ENCODE measurements at regions not wholly inside any gene's neighbourhood (a gene's known extent, or its start where the extent isn't known, plus 50 kb on each side); places are given as distances from the start of the nearest gene placed in this dataset.

DNA sequence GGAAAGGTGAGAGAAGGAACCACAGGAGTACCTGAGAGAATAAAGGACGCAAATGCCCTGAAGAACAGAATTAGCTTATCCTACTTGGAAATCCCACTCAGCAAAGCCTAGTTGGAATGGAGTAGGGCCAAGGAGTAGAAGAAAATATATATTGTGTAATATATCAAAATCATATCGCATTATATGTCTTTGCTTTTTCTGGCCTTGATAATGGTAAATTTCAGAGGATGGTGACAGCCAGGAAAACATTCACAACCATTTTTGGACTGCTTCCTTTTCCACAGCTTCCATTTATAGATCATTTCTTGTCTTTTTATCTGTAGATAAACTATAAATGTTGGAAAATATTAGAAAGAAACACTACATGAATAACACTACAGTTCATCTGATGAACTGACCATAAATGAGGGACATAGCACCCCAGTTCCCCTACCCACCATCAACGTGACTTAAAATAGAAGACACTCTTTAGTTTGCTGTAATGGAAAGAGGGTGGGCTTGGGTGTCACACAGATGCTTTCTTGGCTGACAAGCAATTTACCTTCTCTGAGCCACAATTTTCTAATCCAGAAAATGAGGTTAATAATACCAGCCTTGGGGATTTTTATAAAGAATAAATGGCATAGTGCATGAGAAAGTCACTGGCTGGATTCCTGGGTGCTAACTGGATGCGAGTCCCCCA is 569.6 kb downstream of the NTRK3 start:
- H3K27ac ChIP-seq (replicated peaks; ENCODE audit: low read length) = no peak overlapping the region
- no peak overlapping the region for H2BK15ac ChIP-seq (ENCODE audit: low read length)
- H3K23ac ChIP-seq (ENCODE audit: low read depth, low read length, poor library complexity) = no peak overlapping the region
- H3K36me3 ChIP-seq (replicated peaks in 1 of 2; ENCODE audit: control insufficient read depth in 2 of 2, insufficient read depth in 2 of 2, low read length in 2 of 2) = no peaks in the 10 kb centered on the region
- H3K4me3 ChIP-seq (ENCODE audit: low read length in 2 of 2) = no peak overlapping the region
- DNase-seq (ENCODE audit: low spot score) = no peak
- H3K18ac ChIP-seq (ENCODE audit: low read length) = no peak overlapping the region
- H2BK120ac ChIP-seq (ENCODE audit: low read depth, low read length) = no peak overlapping the region
- H3K27me3 ChIP-seq (ENCODE audit: control insufficient read depth in 3 of 3, insufficient read depth in 3 of 3, low read depth in 1 of 3, low read length in 3 of 3) = no peaks in the 10 kb centered on the region
- no peak overlapping the region for H2BK12ac ChIP-seq (ENCODE audit: low read length)
- H3K9me3 ChIP-seq (replicated peaks in 1 of 2; ENCODE audit: control insufficient read depth in 2 of 2, insufficient read depth in 1 of 2, low read depth in 1 of 2, low read length in 2 of 2) = no peaks in the 10 kb centered on the region
- H3K79me1 ChIP-seq (ENCODE audit: low read depth, low read length) = no peaks in the 10 kb centered on the region
- H4K91ac ChIP-seq (ENCODE audit: low read depth, low read length, poor library complexity) = no peak overlapping the region
- WGBS, 2 donors (ENCODE audit: extremely low coverage in 2 of 2, insufficient read length in 2 of 2, insufficient replicate concordance in 1 of 2) = no CpG with 5 or more reads among the region's 4 CpGs
- no peak overlapping the region for H2AK5ac ChIP-seq (ENCODE audit: low read depth, low read length)
- H2BK5ac ChIP-seq (ENCODE audit: low read length) = no peak overlapping the region
- H3K9ac ChIP-seq (ENCODE audit: low read depth, low read length, poor library complexity) = no peak overlapping the region
- no peak overlapping the region for H3K4me2 ChIP-seq (ENCODE audit: insufficient read depth, low read length, poor library complexity, severe bottlenecking)
- H3K4me1 ChIP-seq (ENCODE audit: control insufficient read depth in 2 of 2, insufficient read depth in 1 of 2, low read depth in 1 of 2, low read length in 2 of 2) = no peaks in the 10 kb centered on the region
- H2AFZ ChIP-seq (ENCODE audit: low read length) = no peak overlapping the region
- H3K4ac ChIP-seq (ENCODE audit: low read length) = no peak overlapping the region
- no peak overlapping the region for H4K8ac ChIP-seq (ENCODE audit: low read depth, low read length)
- no peak overlapping the region for H3K14ac ChIP-seq (ENCODE audit: low read length)

GRCh38 chr15:87686339-87686738 is 570.2 kb downstream of the NTRK3 start:
- no peak overlapping the region for H2BK120ac ChIP-seq (ENCODE audit: low read depth, low read length)
- no peak overlapping the region for H2BK15ac ChIP-seq (ENCODE audit: low read length)
- H2BK5ac ChIP-seq (ENCODE audit: low read length) = no peak overlapping the region
- no peak overlapping the region for H2BK12ac ChIP-seq (ENCODE audit: low read length)
- no peaks in the 10 kb centered on the region for H3K27me3 ChIP-seq (ENCODE audit: control insufficient read depth in 3 of 3, insufficient read depth in 3 of 3, low read depth in 1 of 3, low read length in 3 of 3)
- H3K18ac ChIP-seq (ENCODE audit: low read length) = no peak overlapping the region
- no peak overlapping the region for H2AFZ ChIP-seq (ENCODE audit: low read length)
- H3K27ac ChIP-seq (replicated peaks; ENCODE audit: low read length) = no peak overlapping the region
- no peak overlapping the region for H3K4me3 ChIP-seq (ENCODE audit: low read length in 2 of 2)
- no peaks in the 10 kb centered on the region for H3K79me1 ChIP-seq (ENCODE audit: low read depth, low read length)
- H2AK5ac ChIP-seq (ENCODE audit: low read depth, low read length) = no peak overlapping the region
- no peak overlapping the region for H3K23ac ChIP-seq (ENCODE audit: low read depth, low read length, poor library complexity)
- no peak for DNase-seq (ENCODE audit: low spot score)
- H3K4me1 ChIP-seq (ENCODE audit: control insufficient read depth in 2 of 2, insufficient read depth in 1 of 2, low read depth in 1 of 2, low read length in 2 of 2) = no peaks in the 10 kb centered on the region
- no peak overlapping the region for H3K4ac ChIP-seq (ENCODE audit: low read length)
- no peak overlapping the region for H3K9ac ChIP-seq (ENCODE audit: low read depth, low read length, poor library complexity)
- no peaks in the 10 kb centered on the region for H3K36me3 ChIP-seq (replicated peaks in 1 of 2; ENCODE audit: control insufficient read depth in 2 of 2, insufficient read depth in 2 of 2, low read length in 2 of 2)
- no peaks in the 10 kb centered on the region for H3K9me3 ChIP-seq (replicated peaks in 1 of 2; ENCODE audit: control insufficient read depth in 2 of 2, insufficient read depth in 1 of 2, low read depth in 1 of 2, low read length in 2 of 2)
- 100% methylated on average over 2 of the region's 5 CpGs; no CpG with 5 or more reads in 1 of the 2 donors for WGBS, 2 donors (ENCODE audit: extremely low coverage in 2 of 2, insufficient read length in 2 of 2, insufficient replicate concordance in 1 of 2)
- no peak overlapping the region for H3K4me2 ChIP-seq (ENCODE audit: insufficient read depth, low read length, poor library complexity, severe bottlenecking)
- H4K8ac ChIP-seq (ENCODE audit: low read depth, low read length) = no peak overlapping the region
- H3K14ac ChIP-seq (ENCODE audit: low read length) = no peak overlapping the region
- H4K91ac ChIP-seq (ENCODE audit: low read depth, low read length, poor library complexity) = no peak overlapping the region

DNA sequence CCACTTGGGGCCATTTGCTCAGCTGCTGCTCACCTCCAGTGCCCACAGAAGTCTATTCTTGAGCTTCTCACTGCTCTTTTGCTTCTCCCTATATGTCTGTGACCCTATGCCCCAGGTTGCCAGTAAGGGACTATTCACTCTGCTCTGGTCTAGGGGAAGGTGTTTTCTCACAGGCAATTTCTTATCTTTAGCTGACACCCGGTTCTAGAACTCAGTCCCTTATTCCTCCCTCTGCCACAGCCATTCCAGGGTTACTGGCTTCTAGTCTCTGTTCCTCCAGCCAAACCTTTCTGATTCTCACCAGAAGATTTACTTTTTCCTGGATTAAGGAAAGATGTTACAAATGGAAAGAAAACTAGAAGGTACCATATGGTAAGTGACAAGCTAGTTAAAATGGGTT is 574.0 kb downstream of the NTRK3 start:
- H3K79me1 ChIP-seq (ENCODE audit: low read depth, low read length) = no peaks in the 10 kb centered on the region
- no peak overlapping the region for H3K18ac ChIP-seq (ENCODE audit: low read length)
- no peak overlapping the region for H2AK5ac ChIP-seq (ENCODE audit: low read depth, low read length)
- H3K4me3 ChIP-seq (ENCODE audit: low read length in 2 of 2) = peak overlapping the region in 1 of 2 donors; percentile 28
- no peak overlapping the region for H2BK120ac ChIP-seq (ENCODE audit: low read depth, low read length)
- WGBS, 2 donors (ENCODE audit: extremely low coverage in 2 of 2, insufficient read length in 2 of 2, insufficient replicate concordance in 1 of 2) = no CpG with 5 or more reads among the region's 1 CpG
- H3K36me3 ChIP-seq (replicated peaks in 1 of 2; ENCODE audit: control insufficient read depth in 2 of 2, insufficient read depth in 2 of 2, low read length in 2 of 2) = no peaks in the 10 kb centered on the region
- no peak overlapping the region for H3K23ac ChIP-seq (ENCODE audit: low read depth, low read length, poor library complexity)
- H3K4me2 ChIP-seq (ENCODE audit: insufficient read depth, low read length, poor library complexity, severe bottlenecking) = no peak overlapping the region
- H3K27ac ChIP-seq (replicated peaks; ENCODE audit: low read length) = no peak overlapping the region
- no peak overlapping the region for H2BK12ac ChIP-seq (ENCODE audit: low read length)
- no peaks in the 10 kb centered on the region for H3K4me1 ChIP-seq (ENCODE audit: control insufficient read depth in 2 of 2, insufficient read depth in 1 of 2, low read depth in 1 of 2, low read length in 2 of 2)
- H3K4ac ChIP-seq (ENCODE audit: low read length) = no peak overlapping the region
- H4K91ac ChIP-seq (ENCODE audit: low read depth, low read length, poor library complexity) = no peak overlapping the region
- H2AFZ ChIP-seq (ENCODE audit: low read length) = no peak overlapping the region
- H3K9ac ChIP-seq (ENCODE audit: low read depth, low read length, poor library complexity) = no peak overlapping the region
- no peak for DNase-seq (ENCODE audit: low spot score)
- H3K14ac ChIP-seq (ENCODE audit: low read length) = no peak overlapping the region
- no peak overlapping the region for H2BK15ac ChIP-seq (ENCODE audit: low read length)
- H4K8ac ChIP-seq (ENCODE audit: low read depth, low read length) = no peak overlapping the region
- no peaks in the 10 kb centered on the region for H3K27me3 ChIP-seq (ENCODE audit: control insufficient read depth in 3 of 3, insufficient read depth in 3 of 3, low read depth in 1 of 3, low read length in 3 of 3)
- no peak overlapping the region for H2BK5ac ChIP-seq (ENCODE audit: low read length)
- peaks cover 0 to under 1% of the 10 kb centered on the region in 2 donors for H3K9me3 ChIP-seq (replicated peaks in 1 of 2; ENCODE audit: control insufficient read depth in 2 of 2, insufficient read depth in 1 of 2, low read depth in 1 of 2, low read length in 2 of 2)

DNA sequence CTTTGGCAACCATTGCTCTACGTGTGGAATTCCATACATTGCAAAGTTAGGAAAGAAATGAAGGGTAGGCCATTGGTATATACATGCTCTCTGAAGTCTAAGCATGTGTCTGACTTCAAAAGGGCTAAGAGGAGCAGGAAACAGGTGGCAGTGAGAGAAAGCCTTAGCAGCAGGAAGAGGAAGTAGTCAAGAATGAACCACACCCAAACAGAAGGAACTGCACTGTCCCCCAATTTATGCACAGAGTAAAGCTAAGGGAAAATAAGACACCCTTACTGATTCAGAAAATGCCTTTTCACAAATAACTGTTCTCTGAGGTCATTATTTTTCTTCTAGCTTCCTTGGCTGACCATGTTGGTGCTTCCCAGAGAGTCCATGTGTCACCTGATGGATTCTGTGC is 575.4 kb downstream of the NTRK3 start:
- Histone ChIP-seq H3K4ac (ENCODE audit: low read length) (no peak overlapping the region), H4K91ac (ENCODE audit: low read depth, low read length, poor library complexity) (no peak overlapping the region), H3K18ac (ENCODE audit: low read length) (no peak overlapping the region), H3K27me3 (ENCODE audit: control insufficient read depth in 3 of 3, insufficient read depth in 3 of 3, low read depth in 1 of 3, low read length in 3 of 3) (no peaks in the 10 kb centered on the region), H3K4me3 (ENCODE audit: low read length in 2 of 2) (no peak overlapping the region), H2AK5ac (ENCODE audit: low read depth, low read length) (no peak overlapping the region), H2BK5ac (ENCODE audit: low read length) (no peak overlapping the region), H3K4me2 (ENCODE audit: insufficient read depth, low read length, poor library complexity, severe bottlenecking) (no peak overlapping the region), H3K9me3 (replicated peaks in 1 of 2; ENCODE audit: control insufficient read depth in 2 of 2, insufficient read depth in 1 of 2, low read depth in 1 of 2, low read length in 2 of 2) (peaks cover 0 to 2% of the 10 kb centered on the region in 2 donors), H3K27ac (replicated peaks; ENCODE audit: low read length) (no peak overlapping the region), H2BK120ac (ENCODE audit: low read depth, low read length) (no peak overlapping the region), H2AFZ (ENCODE audit: low read length) (no peak overlapping the region), H3K36me3 (replicated peaks in 1 of 2; ENCODE audit: control insufficient read depth in 2 of 2, insufficient read depth in 2 of 2, low read length in 2 of 2) (no peaks in the 10 kb centered on the region), H2BK12ac (ENCODE audit: low read length) (no peak overlapping the region), H3K79me1 (ENCODE audit: low read depth, low read length) (no peaks in the 10 kb centered on the region), H3K4me1 (ENCODE audit: control insufficient read depth in 2 of 2, insufficient read depth in 1 of 2, low read depth in 1 of 2, low read length in 2 of 2) (no peaks in the 10 kb centered on the region), H3K9ac (ENCODE audit: low read depth, low read length, poor library complexity) (no peak overlapping the region), H2BK15ac (ENCODE audit: low read length) (no peak overlapping the region), H3K23ac (ENCODE audit: low read depth, low read length, poor library complexity) (no peak overlapping the region), H3K14ac (ENCODE audit: low read length) (no peak overlapping the region), H4K8ac (ENCODE audit: low read depth, low read length) (no peak overlapping the region)
- no CpG with 5 or more reads among the region's 1 CpG for WGBS, 2 donors (ENCODE audit: extremely low coverage in 2 of 2, insufficient read length in 2 of 2, insufficient replicate concordance in 1 of 2)
- DNase-seq (ENCODE audit: low spot score) = no peak

All from neuronal stem cell (in vitro differentiated cells).